ENCODE measurements at regions not wholly inside any gene's neighbourhood (a gene's known extent, or its start where the extent isn't known, plus 50 kb on each side); places are given as distances from the start of the nearest gene placed in this dataset.
"Not testable (repeated sequence)": the region's sequence is repeated elsewhere in the genome, so short reads cannot be mapped to it uniquely, and the experiment has no call there.

DNA sequence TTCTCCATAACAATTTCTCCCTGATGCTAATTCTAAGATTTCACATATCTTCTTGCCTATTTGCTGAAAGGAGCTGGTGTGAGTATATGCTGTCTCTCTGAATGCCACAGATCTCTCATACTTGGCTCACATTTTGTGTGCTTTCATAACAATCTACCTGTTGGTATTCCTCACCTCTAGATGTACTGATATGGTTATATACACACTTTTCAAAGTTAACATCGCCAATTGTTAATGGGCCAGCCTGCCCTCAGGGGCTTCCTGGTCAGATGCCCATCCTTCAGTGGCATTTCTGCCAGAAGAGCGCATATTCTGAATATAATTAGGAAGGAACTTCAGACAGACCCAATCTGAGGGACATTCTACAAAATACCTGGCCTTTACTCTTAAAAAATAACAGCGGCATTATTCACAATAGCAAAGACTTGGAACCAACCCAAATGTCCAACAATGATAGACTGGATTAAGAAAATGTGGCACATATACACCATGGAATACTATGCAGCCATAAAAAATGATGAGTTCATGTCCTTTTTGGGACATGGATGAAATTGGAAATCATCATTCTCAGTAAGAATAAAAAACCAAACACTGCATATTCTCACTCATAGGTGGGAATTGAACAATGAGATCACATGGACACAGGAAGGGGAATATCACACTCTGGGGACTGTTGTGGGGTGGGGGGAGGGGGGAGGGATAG, 123.9 kb upstream of the FAT1 start:
- not testable (repeated sequence) for ATAC-seq (ENCODE audit: low read depth); H3K4me1 Mint-ChIP-seq; H3K27ac Mint-ChIP-seq; H3K4me3 Mint-ChIP-seq; DNase-seq (ENCODE audit: low spot score in 2 of 2); H3K9me3 Mint-ChIP-seq; H3K27me3 Mint-ChIP-seq; H3K36me3 Mint-ChIP-seq

DNA sequence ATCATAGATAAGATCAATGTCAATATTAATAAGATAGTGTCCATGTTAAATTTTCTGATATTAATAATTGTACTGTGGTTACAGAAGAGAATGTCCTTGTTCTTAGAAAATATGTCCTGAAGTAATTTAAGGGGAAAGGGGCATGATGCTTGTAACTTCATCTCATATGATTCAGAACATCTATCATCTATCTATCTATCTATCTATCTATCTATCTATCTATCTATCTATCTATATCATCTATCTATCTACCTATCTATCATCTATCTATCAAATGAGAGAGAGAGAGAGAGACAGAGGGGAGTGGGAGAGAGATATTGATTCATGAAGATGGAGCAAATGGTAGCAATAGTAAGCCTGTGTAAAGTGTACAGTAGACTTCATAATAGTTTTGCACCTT, 124.8 kb upstream of the FAT1 start:
- Mint-ChIP-seq H3K4me1 (no peaks in the 10 kb centered on the region), H3K27me3 (no peaks in the 10 kb centered on the region), H3K4me3 (no peak overlapping the region), H3K27ac (no peak overlapping the region), H3K9me3 (peaks cover 7% of the 10 kb centered on the region), H3K36me3 (no peaks in the 10 kb centered on the region)
- DNase-seq (ENCODE audit: low spot score in 2 of 2): no peak
- no peak for ATAC-seq (ENCODE audit: low read depth)

DNA sequence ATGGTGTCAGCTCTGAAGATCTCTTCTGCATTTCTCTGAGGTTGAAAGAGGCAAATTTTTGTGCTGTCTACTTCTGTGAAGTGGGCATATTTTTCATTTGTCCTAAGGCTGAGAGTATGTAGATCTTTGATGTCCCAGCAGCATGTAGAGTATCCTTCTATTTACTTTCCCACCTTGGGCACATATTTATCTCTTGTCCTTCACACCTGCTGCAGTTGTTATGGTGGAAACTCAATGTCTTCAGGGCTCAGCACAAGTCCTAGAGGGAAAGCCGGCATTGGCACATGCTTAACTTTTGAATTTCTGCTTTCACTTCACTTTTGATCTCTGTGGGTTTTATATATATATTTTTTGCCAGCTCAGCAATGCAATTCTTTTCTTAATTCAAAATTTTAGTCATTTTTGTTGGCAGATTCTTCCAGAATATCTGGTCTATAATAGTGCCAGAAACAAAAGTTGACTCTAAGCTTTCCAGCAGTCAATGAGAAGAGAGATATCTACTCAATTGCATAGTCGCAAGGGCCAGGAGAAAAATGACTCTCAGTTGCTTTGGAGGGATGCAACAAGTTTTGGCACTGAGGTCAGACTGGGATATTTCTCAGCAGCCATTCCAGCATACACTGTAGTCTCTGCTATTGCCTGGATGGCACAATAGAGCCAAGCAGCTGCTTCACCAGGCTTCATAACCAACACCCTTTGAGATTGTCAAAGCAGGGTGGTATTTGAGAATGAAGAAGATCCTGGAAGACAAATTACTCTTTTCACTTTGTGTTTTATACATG, 127.8 kb upstream of the FAT1 start:
- Mint-ChIP-seq H3K4me1 (no peaks in the 10 kb centered on the region), H3K9me3 (peaks cover 7% of the 10 kb centered on the region), H3K27ac (no peak overlapping the region), H3K27me3 (no peaks in the 10 kb centered on the region), H3K4me3 (no peak overlapping the region), H3K36me3 (no peaks in the 10 kb centered on the region)
- ATAC-seq (ENCODE audit: low read depth) (no peak), DNase-seq (ENCODE audit: low spot score in 2 of 2) (no peak)

DNA sequence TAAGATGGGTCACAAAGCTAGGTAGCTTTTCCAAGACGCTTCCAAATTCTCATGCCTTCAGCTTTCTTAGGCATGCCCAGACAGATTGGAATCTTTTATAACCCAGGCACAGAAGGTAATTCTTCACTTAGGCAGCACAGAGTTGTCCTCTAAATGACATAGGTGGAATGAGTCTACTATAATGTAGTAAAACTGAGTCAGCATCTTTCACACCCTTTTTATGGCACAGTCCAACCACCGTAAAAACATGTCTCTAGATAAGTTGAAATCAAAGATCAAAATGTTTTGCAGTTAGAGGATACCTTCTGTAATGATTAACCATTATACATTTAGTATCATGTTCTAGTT, 128.4 kb upstream of the FAT1 start:
- peaks cover 7% of the 10 kb centered on the region for H3K9me3 Mint-ChIP-seq
- no peaks in the 10 kb centered on the region for H3K27me3 Mint-ChIP-seq
- no peak for DNase-seq (ENCODE audit: low spot score in 2 of 2)
- no peaks in the 10 kb centered on the region for H3K4me1 Mint-ChIP-seq
- no peak for ATAC-seq (ENCODE audit: low read depth)
- no peaks in the 10 kb centered on the region for H3K36me3 Mint-ChIP-seq
- no peak overlapping the region for H3K27ac Mint-ChIP-seq
- H3K4me3 Mint-ChIP-seq: no peak overlapping the region

DNA sequence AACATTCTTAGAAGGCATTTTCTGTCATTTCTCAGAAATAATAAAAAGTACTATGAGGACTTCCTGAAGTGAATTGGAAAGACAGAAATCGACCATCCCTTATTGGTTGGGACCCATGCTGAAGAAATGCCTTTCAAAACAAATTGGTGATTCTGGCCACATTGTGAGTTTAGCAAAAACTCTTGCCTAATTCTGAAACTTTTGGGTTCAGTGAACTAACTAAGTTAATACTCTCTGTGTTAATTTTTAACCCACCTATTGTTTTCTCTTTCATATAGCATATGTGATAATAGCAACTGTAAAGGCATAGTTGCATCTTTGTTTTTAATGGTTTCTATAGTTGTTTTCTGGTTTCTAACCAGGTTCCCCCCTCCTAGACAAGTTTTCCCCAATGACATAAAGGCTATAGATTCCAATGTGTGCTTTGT, 129.3 kb upstream of the FAT1 start:
- Mint-ChIP-seq H3K4me1 (no peaks in the 10 kb centered on the region), H3K27ac (no peak overlapping the region)
- no peak for ATAC-seq (ENCODE audit: low read depth)

DNA sequence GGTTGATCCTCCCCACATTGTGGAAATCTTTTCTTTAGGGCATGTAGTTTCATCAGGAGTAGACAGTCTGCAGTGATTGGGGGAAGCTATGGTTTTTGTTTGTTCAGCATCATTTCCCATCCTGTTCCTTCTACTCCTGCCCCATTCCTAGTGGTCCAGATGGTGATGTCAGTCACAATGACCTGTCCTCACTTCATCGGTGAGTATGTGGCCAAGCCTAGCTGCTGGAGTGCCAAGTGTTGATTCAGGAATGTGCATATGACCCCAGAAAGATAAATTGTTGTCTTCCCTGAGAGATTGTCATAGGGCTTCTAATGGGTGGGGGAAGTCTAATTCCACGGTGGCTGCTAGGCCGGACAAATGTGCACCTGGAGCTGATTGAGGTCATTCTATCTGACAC, 130.6 kb upstream of the FAT1 start:
- Mint-ChIP-seq H3K27me3 (no peaks in the 10 kb centered on the region), H3K4me1 (no peaks in the 10 kb centered on the region), H3K4me3 (no peak overlapping the region), H3K36me3 (no peaks in the 10 kb centered on the region), H3K27ac (no peak overlapping the region), H3K9me3 (peaks cover 7% of the 10 kb centered on the region)
- ATAC-seq (ENCODE audit: low read depth) (no peak), DNase-seq (ENCODE audit: low spot score in 2 of 2) (no peak)

More for the DNA sequence above, 129.3 kb upstream of the FAT1 start:
- DNase-seq (ENCODE audit: low spot score in 2 of 2): no peak
- H3K36me3 Mint-ChIP-seq: no peaks in the 10 kb centered on the region
- no peaks in the 10 kb centered on the region for H3K27me3 Mint-ChIP-seq
- H3K4me3 Mint-ChIP-seq: no peak overlapping the region
- H3K9me3 Mint-ChIP-seq: peaks cover 7% of the 10 kb centered on the region

DNA sequence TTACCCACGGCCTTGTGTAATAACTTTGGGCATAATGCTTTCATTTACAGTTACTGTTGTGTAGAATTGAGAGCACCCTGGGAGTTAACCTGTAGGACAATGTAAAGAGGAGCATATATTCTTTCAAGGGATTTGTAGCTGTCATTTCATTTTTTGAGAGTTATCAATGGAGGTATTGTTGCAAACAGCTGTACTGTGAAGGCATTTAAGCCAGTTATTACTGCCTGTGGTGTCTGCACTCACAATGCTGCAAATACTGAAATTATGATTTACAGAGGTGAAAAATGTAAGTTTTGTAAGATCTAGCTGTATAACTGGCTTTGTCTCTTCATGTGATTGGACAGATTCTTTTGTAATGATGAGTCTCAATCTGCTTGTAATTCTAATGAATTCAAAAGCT, 131.5 kb upstream of the FAT1 start:
- DNase-seq (ENCODE audit: low spot score in 2 of 2) (no peak), ATAC-seq (ENCODE audit: low read depth) (no peak)
- Mint-ChIP-seq H3K4me1 (no peaks in the 10 kb centered on the region), H3K27me3 (no peaks in the 10 kb centered on the region), H3K4me3 (no peak overlapping the region), H3K9me3 (peaks cover 5% of the 10 kb centered on the region), H3K36me3 (no peaks in the 10 kb centered on the region), H3K27ac (no peak overlapping the region)

DNA sequence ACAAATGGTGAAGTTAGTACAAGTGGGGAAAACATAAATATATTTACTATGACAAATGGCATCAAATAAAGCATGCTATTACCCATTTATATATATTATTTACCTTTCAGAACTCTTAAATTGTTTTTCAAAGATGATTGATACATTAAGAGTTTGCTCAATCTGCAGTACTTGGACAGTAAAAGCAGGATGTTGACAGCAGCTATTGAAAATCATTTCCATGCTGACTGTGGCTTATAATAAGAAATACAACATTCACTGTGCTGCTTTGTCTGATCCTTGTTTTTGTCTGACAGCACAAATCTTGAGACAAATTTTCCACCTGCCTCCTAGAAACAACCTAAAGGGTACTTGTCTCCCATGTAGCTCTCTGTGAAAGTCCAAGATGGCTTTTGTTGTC, 134.1 kb upstream of the FAT1 start:
- Mint-ChIP-seq H3K9me3 (no peaks in the 10 kb centered on the region), H3K4me3 (no peak overlapping the region), H3K4me1 (no peaks in the 10 kb centered on the region), H3K27ac (no peak overlapping the region), H3K27me3 (no peaks in the 10 kb centered on the region), H3K36me3 (no peaks in the 10 kb centered on the region)
- no peak for DNase-seq (ENCODE audit: low spot score in 2 of 2)
- ATAC-seq (ENCODE audit: low read depth): no peak

DNA sequence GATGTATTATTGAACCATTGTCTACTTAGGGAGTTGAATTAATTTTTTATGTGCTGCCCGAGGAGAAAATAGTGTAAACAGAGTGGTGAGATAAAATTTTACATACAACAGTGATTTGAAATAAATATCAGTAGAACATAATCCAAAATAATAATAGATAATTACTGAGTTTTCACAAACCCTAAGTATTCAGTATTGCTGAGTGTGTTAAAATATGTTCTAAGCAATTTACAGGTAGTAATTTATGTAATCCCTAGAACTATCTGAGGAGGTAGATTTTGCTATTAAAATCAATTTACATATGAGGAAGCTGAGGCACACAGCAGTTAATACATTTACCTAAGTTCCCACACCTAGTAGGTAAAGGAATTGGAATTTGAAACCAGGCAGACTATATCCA, 134.7 kb upstream of the FAT1 start:
- no peaks in the 10 kb centered on the region for H3K4me1 Mint-ChIP-seq
- H3K4me3 Mint-ChIP-seq: no peak overlapping the region
- peaks cover 3% of the 10 kb centered on the region for H3K9me3 Mint-ChIP-seq
- ATAC-seq (ENCODE audit: low read depth) (no peak), DNase-seq (ENCODE audit: low spot score in 2 of 2) (no peak)
- H3K27ac Mint-ChIP-seq: no peak overlapping the region
- H3K36me3 Mint-ChIP-seq: no peaks in the 10 kb centered on the region
- no peaks in the 10 kb centered on the region for H3K27me3 Mint-ChIP-seq

DNA sequence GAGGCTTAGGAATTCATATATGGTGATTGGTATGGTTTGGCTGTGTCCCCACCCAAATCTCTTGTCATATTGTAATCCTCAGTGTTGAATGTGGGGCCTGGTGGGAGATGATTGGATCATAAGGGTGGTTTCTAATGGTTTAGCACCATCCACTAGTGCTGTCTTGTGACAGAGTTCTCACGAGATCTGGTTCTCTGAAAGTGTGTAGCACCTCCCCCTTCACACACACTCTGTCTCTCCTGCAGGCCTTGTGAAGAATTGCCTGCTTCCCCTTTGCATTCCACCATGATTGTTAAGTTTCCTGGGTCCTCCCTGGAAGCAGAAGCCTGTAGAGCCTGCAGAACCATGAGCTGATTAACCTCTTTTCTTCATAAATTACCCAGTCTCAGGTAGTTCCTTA, 135.8 kb upstream of the FAT1 start:
- Mint-ChIP-seq H3K9me3 (peaks cover 3% of the 10 kb centered on the region), H3K4me3 (no peak overlapping the region), H3K27ac (no peak overlapping the region), H3K36me3 (no peaks in the 10 kb centered on the region), H3K27me3 (no peaks in the 10 kb centered on the region), H3K4me1 (no peaks in the 10 kb centered on the region)
- ATAC-seq (ENCODE audit: low read depth) (no peak), DNase-seq (ENCODE audit: low spot score in 2 of 2) (no peak)

DNA sequence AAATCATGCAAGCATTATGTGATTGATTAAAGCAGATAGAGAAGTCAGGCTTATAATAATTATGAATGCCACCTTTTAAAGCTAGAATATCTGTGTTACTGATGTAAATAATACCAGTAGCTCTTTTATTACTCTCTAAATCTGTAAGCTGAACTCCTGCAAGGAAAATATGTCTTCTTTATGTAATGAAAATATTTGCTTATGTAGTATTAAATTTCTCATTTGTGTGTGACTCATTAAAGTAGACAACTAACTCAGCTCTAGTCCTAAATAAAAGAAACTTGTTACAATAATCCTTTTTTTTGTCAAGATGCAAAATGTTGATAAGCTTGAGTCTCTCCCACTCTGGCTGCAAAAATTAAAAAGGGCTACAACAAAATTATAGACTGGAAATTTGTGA, 137.7 kb upstream of the FAT1 start:
- H3K4me1 Mint-ChIP-seq: no peaks in the 10 kb centered on the region
- H3K36me3 Mint-ChIP-seq: no peaks in the 10 kb centered on the region
- no peak for DNase-seq (ENCODE audit: low spot score in 2 of 2)
- no peaks in the 10 kb centered on the region for H3K27me3 Mint-ChIP-seq
- no peak overlapping the region for H3K27ac Mint-ChIP-seq
- no peak for ATAC-seq (ENCODE audit: low read depth)
- H3K4me3 Mint-ChIP-seq: no peak overlapping the region
- H3K9me3 Mint-ChIP-seq: peaks cover 3% of the 10 kb centered on the region

DNA sequence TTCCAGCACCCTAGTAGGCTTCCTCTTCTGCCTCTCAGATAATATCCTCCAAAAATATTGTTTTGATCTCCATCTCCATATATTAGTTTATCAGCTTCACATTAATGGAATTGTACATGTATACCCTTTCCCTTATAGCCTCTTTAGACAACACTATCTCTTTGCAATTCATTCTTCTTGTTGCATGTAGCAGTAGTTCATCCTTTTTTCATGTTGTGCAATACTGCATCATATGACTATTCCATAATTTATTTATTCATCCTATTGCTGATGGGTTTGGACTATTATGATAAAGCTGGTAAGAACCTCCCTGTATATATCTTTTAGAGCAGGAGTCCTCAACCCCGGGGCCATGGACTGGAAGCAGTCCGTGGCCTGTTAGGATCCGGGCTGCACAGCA, 148.2 kb upstream of the FAT1 start:
- DNase-seq (ENCODE audit: low spot score in 2 of 2) (no peak), ATAC-seq (ENCODE audit: low read depth) (no peak)
- H3K4me1 Mint-ChIP-seq: no peaks in the 10 kb centered on the region
- no peaks in the 10 kb centered on the region for H3K36me3 Mint-ChIP-seq
- no peak overlapping the region for H3K4me3 Mint-ChIP-seq
- peaks cover 3% of the 10 kb centered on the region for H3K9me3 Mint-ChIP-seq
- no peak overlapping the region for H3K27ac Mint-ChIP-seq
- H3K27me3 Mint-ChIP-seq: no peaks in the 10 kb centered on the region

DNA sequence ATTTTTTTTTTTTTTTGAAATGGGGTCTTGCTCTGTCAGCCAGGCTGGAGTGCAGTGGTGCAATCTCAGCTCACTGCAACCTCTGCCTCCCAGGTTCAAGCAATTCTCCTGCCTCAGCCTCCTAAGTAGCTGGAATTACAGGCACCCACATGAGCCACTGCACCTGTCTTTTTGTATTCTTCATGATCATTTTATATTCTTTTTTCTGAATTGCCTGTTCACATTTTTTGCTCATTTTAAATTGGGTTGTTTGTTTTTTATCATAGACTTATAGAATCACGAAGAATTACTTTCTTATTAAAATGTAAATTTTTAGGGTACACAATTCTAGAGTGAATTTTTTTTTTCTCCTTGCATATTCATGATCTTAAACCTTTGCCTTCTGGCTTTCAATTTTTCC, 149.4 kb upstream of the FAT1 start:
- not testable (repeated sequence) for H3K9me3 Mint-ChIP-seq; H3K36me3 Mint-ChIP-seq; H3K27me3 Mint-ChIP-seq; H3K4me3 Mint-ChIP-seq; H3K27ac Mint-ChIP-seq; H3K4me1 Mint-ChIP-seq; DNase-seq (ENCODE audit: low spot score in 2 of 2); ATAC-seq (ENCODE audit: low read depth)

DNA sequence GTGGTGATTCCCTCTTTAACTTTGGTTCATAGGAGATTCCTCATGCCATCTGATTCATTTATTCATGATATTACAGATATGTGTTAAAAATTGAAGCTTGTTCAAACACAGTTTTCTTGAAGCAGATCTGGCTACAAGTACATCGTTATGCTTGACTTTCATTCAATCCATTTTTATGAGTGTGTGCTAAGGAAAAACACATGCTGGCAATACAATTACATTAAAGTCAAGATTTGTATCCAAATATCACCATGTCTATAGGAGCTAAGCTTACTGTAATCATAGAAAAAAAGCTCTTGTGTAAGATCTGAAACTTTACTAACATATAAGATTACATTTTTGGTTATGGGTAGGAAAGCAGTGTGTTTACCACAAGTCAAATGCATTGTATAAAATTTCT, 151.8 kb upstream of the FAT1 start:
- Mint-ChIP-seq H3K27me3 (no peaks in the 10 kb centered on the region), H3K4me1 (no peaks in the 10 kb centered on the region), H3K27ac (no peak overlapping the region), H3K4me3 (no peak overlapping the region), H3K9me3 (no peaks in the 10 kb centered on the region), H3K36me3 (no peaks in the 10 kb centered on the region)
- no peak for DNase-seq (ENCODE audit: low spot score in 2 of 2)
- ATAC-seq (ENCODE audit: low read depth): no peak

Measured in memory B cell (primary cell).